GM10266 (cell line): ENCODE measurements at regions not wholly inside any gene's neighbourhood (a gene's known extent, or its start where the extent isn't known, plus 50 kb on each side); places are given as distances from the start of the nearest gene placed in this dataset.

Source experiments
- DNase-seq: peaks from one replicate; pipeline ENCODE4 v3.0.0; 2012; ENCODE audit errors: extremely low spot score
- CTCF ChIP-seq: IDR thresholded peaks from 2 replicates; pipeline ENCODE4 v1.5.1; 2012; ENCODE audit warnings: mild to moderate bottlenecking, low read depth; ENCODE audit not compliant: control insufficient read depth, insufficient read depth; ENCODE audit errors: missing control alignments

GRCh38 chr4:182190306-182190705 lies 52.9 kb upstream of the TENM3 start:
- TF ChIP-seq CTCF: no peak

GRCh38 chr4:182192511-182193181 lies 50.6 kb upstream of the TENM3 start:
- DNase-seq: no peak
- no peak for TF ChIP-seq CTCF

More at GRCh38 chr4:182190306-182190705, 52.9 kb upstream of the TENM3 start:
- no peak for DNase-seq

- no peak for DNase-seq
- TF ChIP-seq CTCF: no peak
Measured at GRCh38 chr4:182193311-182193710, 49.9 kb upstream of the TENM3 start.
